ENCODE measurements at regions not wholly inside any gene's neighbourhood (a gene's known extent, or its start where the extent isn't known, plus 50 kb on each side); places are given as distances from the start of the nearest gene placed in this dataset.

DNA sequence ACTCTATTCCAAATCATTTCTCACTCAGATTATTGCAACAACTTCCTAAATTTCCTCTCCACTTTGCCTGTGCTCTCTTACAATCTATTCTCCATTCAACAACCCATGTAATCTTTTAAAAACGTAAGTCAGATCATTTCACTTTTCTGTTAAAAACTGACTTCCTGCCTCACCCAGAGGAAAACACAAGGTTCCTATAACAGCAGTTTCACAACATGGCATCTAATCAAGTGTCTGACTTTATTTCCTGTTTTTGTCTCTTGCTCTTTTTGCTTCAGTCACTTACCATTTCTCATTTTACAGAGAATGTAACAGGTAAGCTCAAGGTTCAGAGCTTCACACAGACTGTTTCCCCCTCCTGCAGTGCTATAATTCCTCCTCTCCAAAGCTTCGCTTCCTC is 560.7 kb downstream of the LRRIQ3 start:
- no peak for DNase-seq
- Histone ChIP-seq H3K4me3 (ENCODE audit: low read length) (no peak overlapping the region), H3K27ac (ENCODE audit: low read length) (no peak overlapping the region), H3K4me1 (ENCODE audit: control insufficient read depth, insufficient read depth, low read length) (no peaks in the 10 kb centered on the region), H3K36me3 (ENCODE audit: control insufficient read depth, insufficient read depth, low read length) (no peaks in the 10 kb centered on the region), H3K27me3 (ENCODE audit: control insufficient read depth, insufficient read depth, low read length) (no peaks in the 10 kb centered on the region), H3K9me3 (ENCODE audit: control insufficient read depth, insufficient read depth, low read length) (no peaks in the 10 kb centered on the region)
- TF ChIP-seq, protein P1, sequence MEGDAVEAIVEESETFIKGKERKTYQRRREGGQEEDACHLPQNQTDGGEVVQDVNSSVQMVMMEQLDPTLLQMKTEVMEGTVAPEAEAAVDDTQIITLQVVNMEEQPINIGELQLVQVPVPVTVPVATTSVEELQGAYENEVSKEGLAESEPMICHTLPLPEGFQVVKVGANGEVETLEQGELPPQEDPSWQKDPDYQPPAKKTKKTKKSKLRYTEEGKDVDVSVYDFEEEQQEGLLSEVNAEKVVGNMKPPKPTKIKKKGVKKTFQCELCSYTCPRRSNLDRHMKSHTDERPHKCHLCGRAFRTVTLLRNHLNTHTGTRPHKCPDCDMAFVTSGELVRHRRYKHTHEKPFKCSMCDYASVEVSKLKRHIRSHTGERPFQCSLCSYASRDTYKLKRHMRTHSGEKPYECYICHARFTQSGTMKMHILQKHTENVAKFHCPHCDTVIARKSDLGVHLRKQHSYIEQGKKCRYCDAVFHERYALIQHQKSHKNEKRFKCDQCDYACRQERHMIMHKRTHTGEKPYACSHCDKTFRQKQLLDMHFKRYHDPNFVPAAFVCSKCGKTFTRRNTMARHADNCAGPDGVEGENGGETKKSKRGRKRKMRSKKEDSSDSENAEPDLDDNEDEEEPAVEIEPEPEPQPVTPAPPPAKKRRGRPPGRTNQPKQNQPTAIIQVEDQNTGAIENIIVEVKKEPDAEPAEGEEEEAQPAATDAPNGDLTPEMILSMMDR (IDR thresholded peaks at IDR 0.05) = no peak
- no peaks in the 10 kb centered on the region for H3K36me3 Mint-ChIP-seq
- intact Hi-C loops (cut with micrococcal nuclease) = no loop called here
- H3K4me1 Mint-ChIP-seq = no peaks in the 10 kb centered on the region
- 39% methylated on average over 2 of the region's 2 CpGs for WGBS (ENCODE audit: insufficient coverage)
- no peak for ATAC-seq
- peaks cover 10 to 29% of the 10 kb centered on the region in 2 donors for H3K9me3 Mint-ChIP-seq
- no peak overlapping the region for H3K4me3 Mint-ChIP-seq
- no peaks in the 10 kb centered on the region for H3K27me3 Mint-ChIP-seq (ENCODE audit: low read depth in 2 of 2)
- no peak overlapping the region for H3K27ac Mint-ChIP-seq

DNA sequence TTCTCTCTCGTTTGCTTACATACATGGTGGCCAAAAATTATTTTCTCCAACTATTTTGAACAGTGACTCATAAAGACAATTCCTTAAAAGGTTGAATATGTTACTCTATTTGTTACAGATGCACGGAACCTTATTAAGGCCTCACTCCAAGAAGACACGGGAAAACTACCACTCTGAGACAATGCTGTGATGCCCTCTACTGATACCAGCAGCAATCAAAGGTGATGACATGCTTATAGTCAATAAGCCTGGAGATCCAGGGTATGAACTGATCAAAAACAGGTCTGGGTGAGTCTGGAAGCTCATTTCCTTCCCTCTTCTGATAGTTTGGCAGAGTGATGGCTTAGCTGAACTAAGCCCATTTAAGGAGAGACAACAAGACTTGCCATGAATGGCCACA is 563.0 kb downstream of the LRRIQ3 start:
- no peak overlapping the region for H3K27ac Mint-ChIP-seq
- 73% methylated on average over 3 of the region's 3 CpGs for WGBS (ENCODE audit: insufficient coverage)
- ATAC-seq = no peak

GRCh38 chr1:73627723-73628122 is 570.3 kb downstream of the LRRIQ3 start:
- TF ChIP-seq, protein P1 (IDR thresholded peaks at IDR 0.05) = no peak
- no peak for ATAC-seq
- no peaks in the 10 kb centered on the region for H3K27me3 Mint-ChIP-seq (ENCODE audit: low read depth in 2 of 2)
- intact Hi-C loops (cut with micrococcal nuclease) = no loop called here
- DNase-seq = no peak
- Histone ChIP-seq H3K27ac (ENCODE audit: low read length) (no peak overlapping the region), H3K4me3 (ENCODE audit: low read length) (no peak overlapping the region), H3K36me3 (ENCODE audit: control insufficient read depth, insufficient read depth, low read length) (no peaks in the 10 kb centered on the region), H3K27me3 (ENCODE audit: control insufficient read depth, insufficient read depth, low read length) (no peaks in the 10 kb centered on the region), H3K9me3 (ENCODE audit: control insufficient read depth, insufficient read depth, low read length) (peaks cover 9% of the 10 kb centered on the region), H3K4me1 (ENCODE audit: control insufficient read depth, insufficient read depth, low read length) (no peaks in the 10 kb centered on the region)
- H3K9me3 Mint-ChIP-seq = peaks cover 17 to 38% of the 10 kb centered on the region in 2 donors
- no peaks in the 10 kb centered on the region for H3K36me3 Mint-ChIP-seq
- H3K4me3 Mint-ChIP-seq = no peak overlapping the region
- H3K27ac Mint-ChIP-seq = no peak overlapping the region
- no peaks in the 10 kb centered on the region for H3K4me1 Mint-ChIP-seq

More for the DNA sequence above, 563.0 kb downstream of the LRRIQ3 start:
- H3K36me3 ChIP-seq (ENCODE audit: control insufficient read depth, insufficient read depth, low read length) = no peaks in the 10 kb centered on the region
- H3K27me3 Mint-ChIP-seq (ENCODE audit: low read depth in 2 of 2) = no peaks in the 10 kb centered on the region
- H3K4me3 Mint-ChIP-seq = no peak overlapping the region
- peaks cover 16 to 41% of the 10 kb centered on the region in 2 donors for H3K9me3 Mint-ChIP-seq
- H3K27ac ChIP-seq (ENCODE audit: low read length) = no peak overlapping the region
- no peaks in the 10 kb centered on the region for H3K36me3 Mint-ChIP-seq
- no peak for DNase-seq
- H3K27me3 ChIP-seq (ENCODE audit: control insufficient read depth, insufficient read depth, low read length) = no peaks in the 10 kb centered on the region
- no peaks in the 10 kb centered on the region for H3K9me3 ChIP-seq (ENCODE audit: control insufficient read depth, insufficient read depth, low read length)
- TF ChIP-seq, protein P1 (IDR thresholded peaks at IDR 0.05) = no peak
- no peak overlapping the region for H3K4me3 ChIP-seq (ENCODE audit: low read length)
- intact Hi-C loops (cut with micrococcal nuclease) = no loop called here
- no peaks in the 10 kb centered on the region for H3K4me1 ChIP-seq (ENCODE audit: control insufficient read depth, insufficient read depth, low read length)
- H3K4me1 Mint-ChIP-seq = no peaks in the 10 kb centered on the region

- H3K27ac ChIP-seq (ENCODE audit: low read length) = no peak overlapping the region
- H3K4me1 ChIP-seq (ENCODE audit: control insufficient read depth, insufficient read depth, low read length) = no peaks in the 10 kb centered on the region
- Mint-ChIP-seq H3K36me3 (no peaks in the 10 kb centered on the region), H3K4me3 (no peak overlapping the region), H3K9me3 (peaks cover 15 to 28% of the 10 kb centered on the region in 2 donors), H3K27me3 (ENCODE audit: low read depth in 2 of 2) (no peaks in the 10 kb centered on the region), H3K27ac (no peak overlapping the region), H3K4me1 (no peaks in the 10 kb centered on the region)
- DNase-seq (no peak), ATAC-seq (no peak)
- TF ChIP-seq, protein P1 (IDR thresholded peaks at IDR 0.05) = no peak
- peaks cover 9% of the 10 kb centered on the region for H3K9me3 ChIP-seq (ENCODE audit: control insufficient read depth, insufficient read depth, low read length)
- H3K4me3 ChIP-seq (ENCODE audit: low read length) = no peak overlapping the region
- intact Hi-C loops (cut with micrococcal nuclease) = no loop called here
- no peaks in the 10 kb centered on the region for H3K36me3 ChIP-seq (ENCODE audit: control insufficient read depth, insufficient read depth, low read length)
- H3K27me3 ChIP-seq (ENCODE audit: control insufficient read depth, insufficient read depth, low read length) = no peaks in the 10 kb centered on the region
- 64% methylated on average over 1 of the region's 1 CpG for WGBS (ENCODE audit: insufficient coverage)
Measured at GRCh38 chr1:73626326-73626725, 571.6 kb downstream of the LRRIQ3 start.

All from natural killer cell (primary cell).